RPMI8226 (cell line): ENCODE measurements at regions not wholly inside any gene's neighbourhood (a gene's known extent, or its start where the extent isn't known, plus 50 kb on each side); places are given as distances from the start of the nearest gene placed in this dataset.
"Not testable (repeated sequence)": the region's sequence is repeated elsewhere in the genome, so short reads cannot be mapped to it uniquely, and the experiment has no call there.

Source experiments
- DNase-seq: peaks from one replicate; pipeline ENCODE4 v3.0.0-alpha.2; 2015

GRCh38 chr13:63843766-63844699 lies 2428.4 kb upstream of the PCDH20 start:
- no peak for DNase-seq

- no peak for DNase-seq
Measured at GRCh38 chr13:63842102-63842501, 2426.5 kb upstream of the PCDH20 start.

DNA sequence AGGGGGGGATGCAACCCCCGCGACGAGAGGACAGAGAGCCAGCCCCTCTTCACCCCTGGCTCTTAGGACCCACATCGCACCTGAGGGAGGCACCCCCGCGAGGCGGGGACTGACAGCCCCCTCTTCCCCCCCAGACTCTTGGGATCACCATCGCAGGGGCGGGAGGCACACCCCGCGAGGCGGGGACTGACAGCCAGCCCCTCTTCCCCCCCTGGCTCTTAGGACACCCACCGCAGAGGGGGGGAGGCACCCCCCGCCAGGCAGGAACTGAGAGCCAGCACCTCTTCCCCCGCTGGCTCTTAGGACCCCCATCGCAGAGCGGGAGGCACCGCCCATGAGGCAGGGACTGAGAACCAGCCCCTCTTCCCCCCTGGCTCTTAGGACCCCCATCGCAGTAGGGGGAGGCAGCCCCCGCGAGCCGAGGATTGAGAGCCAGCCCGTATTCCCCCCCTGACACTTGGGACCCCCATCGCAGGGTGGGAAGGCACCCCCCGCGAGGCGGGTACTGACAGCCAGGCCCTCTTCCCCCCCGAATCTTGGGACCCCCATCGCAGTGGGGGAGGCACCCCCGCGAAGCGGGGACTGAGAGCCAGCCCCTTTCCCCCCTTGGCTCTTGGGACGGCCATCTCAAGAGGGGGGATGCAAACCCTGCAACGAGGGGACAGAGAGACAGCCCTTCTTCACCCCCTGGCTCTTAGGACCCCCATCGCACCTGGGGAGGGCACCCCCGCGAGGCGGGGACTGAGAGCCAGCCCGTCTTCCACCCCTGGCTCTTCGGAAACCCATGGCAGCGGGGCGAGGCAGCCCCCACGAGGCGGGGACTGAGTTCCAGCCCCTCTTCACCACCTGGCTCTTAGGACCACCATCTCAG lies 2425.1 kb upstream of the PCDH20 start:
- DNase-seq: no peak

DNA sequence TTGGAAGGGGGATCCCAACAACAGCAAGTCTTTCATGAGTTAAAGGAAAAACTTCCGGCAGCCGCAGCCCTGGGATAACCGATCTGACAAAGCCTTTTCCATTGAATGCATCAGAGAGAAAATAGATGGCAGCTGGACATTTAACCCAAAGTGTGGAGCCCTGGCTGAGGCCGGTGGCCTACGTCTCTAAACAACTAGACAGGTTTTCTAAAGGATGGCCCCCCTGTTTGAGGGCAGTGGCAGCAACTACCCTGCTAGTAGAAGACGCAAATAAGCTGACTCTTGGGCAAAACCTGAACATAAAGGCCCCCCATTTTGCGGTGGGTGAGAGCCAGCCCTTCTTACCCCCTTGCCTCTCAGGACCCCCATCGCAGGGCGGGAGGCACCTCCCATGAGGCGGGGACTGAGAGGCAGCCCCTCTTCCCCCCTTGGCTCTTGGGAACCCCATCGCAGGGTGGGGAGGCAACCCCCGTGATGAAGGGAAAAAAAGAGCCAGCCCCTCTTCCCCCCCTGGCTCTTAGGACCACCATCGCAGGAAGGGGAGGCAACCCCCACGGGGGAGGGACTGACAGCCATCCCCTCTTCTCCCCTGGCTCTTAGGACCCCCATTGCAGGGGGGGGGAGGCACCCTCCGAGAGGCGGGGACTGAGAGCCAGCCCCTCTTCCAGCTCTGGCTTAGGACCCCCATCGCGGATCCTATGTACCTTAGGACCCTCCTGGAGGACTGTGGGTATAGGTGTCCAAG lies 2422.9 kb upstream of the PCDH20 start:
- DNase-seq: no peak

DNA sequence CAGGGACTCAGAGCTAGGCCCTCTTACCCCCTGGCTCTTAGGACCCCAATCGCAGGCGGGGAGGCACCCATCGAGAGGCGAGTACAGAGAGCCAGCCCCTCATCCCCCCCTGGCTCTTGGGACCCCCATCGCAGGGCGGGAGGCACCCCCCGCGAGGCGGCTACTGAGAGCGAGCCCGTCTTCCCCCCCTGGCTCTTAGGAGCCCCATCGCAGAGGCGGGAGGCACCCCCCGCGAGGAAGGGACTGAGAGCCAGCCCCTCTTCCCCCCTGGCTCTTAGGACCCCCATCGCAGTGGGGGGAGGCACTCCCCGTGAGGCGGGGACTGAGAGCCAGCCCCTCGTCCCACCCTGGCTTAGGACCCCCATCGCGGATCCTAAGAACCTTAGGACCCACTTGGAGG lies 2422.1 kb upstream of the PCDH20 start:
- DNase-seq: not testable (repeated sequence)

GRCh38 chr13:63829609-63830008 lies 2414.0 kb upstream of the PCDH20 start:
- not testable (repeated sequence) for DNase-seq

- DNase-seq: not testable (repeated sequence)
Measured at GRCh38 chr13:63821785-63822184, 2406.1 kb upstream of the PCDH20 start.

DNA sequence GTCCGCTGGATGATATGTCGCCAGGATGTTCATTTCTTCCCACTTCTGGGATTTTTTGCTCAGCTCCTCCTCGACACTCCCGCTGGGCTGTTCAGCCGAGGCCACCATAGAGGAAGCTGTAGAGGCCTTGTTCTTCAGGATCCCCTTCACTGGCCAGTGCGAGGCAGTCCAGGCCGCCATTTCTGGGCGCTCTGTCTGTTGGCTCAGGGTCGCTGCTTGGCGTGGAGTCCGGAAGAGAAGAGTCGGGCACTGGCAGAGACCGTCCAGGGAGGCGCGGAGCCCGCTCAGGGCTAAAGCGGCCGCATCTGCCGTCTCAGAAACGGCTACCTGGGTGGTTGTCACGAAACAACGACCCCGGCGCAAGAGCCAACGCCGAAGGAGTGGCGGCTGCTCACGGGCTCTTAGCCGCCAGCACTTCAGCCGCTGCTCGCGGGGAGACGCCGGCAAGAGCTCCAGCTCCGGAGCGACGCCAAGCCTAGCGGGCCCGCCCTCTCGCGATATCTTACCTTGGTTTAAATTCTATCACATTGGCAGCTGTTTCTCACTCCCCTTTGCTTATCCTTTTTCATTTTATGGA lies 2395.9 kb upstream of the PCDH20 start:
- not testable (repeated sequence) for DNase-seq

DNA sequence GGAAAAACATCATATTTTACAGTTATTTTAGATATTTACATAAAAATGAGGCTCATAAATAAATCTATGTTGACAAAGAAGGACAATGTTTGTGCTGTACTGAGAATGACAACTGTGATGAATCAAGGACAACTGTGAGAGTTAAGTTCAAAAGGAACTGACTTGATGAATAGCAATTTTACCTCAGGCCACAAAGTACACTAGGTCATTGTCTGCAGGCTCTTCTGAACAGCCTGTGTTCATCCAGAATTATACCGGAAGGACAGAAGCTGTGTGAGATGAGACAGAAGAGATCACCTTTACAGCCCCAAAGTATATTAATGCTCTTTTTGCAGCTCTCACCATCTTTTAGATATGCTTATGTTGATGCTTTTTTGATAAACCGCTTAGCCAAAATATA lies 2375.5 kb upstream of the PCDH20 start:
- not testable (repeated sequence) for DNase-seq

- DNase-seq: no peak
Measured at GRCh38 chr13:63774133-63774532, 2358.5 kb upstream of the PCDH20 start.

DNA sequence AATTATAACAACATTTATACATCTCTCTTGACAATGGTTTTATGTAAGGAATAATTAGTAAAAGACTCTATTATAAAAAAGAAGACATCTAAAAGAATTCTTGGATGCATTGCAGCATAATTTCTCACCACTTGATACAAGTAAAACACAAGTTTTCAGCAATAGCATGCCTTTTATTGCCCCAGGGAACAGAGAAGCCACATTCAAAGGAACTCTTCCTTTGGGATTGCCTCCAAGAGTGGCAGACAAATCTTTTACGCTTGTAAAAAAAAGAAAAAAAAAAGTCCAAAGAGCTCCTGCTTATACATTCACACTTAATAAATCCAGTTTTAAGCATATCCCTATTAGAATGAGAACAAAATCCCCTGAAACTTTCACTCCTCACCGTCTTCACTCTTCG lies 2357.8 kb upstream of the PCDH20 start:
- no peak for DNase-seq

DNA sequence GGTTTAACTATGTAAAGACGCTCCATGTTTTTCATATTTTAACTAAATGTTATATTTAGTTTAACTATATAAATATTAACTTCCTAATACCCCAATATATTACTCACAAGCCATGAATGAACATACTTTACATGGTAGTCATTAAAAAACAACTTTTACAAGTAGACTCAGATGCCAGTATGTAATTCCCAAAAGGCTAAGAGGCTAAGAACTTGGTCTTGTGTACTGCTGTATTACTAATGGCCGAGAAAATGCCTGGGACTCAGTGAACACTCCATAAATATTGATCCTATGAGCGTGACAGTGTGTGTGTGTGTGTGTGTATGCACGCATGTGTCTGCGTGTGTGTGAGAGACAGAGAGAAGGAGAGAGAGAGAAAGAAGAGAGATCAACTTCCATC lies 2342.0 kb upstream of the PCDH20 start:
- DNase-seq: not testable (repeated sequence)

DNA sequence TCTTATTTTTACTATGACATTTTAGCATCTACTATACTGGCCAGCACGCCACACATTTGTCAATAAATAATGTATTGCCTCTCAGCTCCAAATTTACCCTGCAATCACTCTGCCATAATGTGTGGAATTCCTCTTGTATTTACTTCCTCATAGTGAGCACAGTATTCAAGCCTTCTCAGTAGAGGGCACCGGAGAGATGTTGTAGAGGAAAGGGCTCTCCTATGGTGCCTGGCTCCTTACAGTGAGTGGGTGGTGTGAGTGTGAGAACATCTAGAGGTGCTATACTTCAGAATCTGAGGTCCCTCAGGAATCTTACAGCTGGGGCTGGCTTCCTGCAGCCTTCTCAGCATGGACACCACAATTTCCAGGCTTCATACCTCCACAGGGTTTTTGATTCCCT lies 2334.2 kb upstream of the PCDH20 start:
- DNase-seq: not testable (repeated sequence)

DNA sequence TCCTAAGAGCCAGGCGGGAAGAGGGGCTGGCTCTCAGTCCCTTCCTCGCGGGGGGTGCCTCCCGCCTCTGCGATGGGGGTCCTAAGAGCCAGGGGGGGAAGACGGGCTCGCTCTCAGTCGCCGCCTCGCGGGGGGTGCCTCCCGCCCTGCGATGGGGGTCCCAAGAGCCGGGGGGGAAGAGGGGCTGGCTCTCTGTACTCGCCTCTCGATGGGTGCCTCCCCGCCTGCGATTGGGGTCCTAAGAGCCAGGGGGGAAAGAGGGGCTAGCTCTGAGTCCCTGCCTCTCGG lies 2326.1 kb upstream of the PCDH20 start:
- not testable (repeated sequence) for DNase-seq

GRCh38 chr13:63741029-63741813 lies 2325.6 kb upstream of the PCDH20 start:
- DNase-seq: no peak

DNA sequence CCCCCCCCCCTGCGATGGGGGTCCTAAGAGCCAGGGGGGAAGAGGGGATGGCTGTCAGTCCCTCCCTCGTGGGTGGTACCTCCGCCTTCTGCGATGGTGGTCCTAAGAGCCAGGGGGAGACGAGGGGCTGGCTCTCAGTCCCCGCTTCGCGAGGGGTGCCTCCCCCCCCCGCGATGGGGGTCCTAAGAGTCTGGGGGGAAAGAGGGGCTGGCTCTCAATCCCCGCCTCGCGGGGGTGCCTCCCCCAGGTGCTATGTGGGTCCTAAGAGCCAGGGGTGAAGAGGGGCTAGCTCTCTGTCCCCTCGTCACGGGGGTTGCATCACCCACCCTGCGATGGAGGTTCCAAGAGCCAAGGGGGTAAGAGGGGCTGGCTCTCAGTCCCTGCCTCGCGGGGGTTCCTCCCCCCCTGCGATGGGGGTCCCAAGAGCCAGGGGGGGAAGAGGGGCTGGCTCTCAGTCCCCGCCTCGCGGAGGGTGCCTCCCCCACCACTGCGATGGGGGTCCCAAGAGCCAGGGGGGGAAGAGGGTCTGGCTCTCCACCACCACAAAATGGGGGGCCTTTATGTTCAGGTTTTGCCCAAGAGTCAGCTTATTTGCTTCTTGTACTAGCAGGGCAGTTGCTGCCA lies 2323.6 kb upstream of the PCDH20 start:
- not testable (repeated sequence) for DNase-seq

DNA sequence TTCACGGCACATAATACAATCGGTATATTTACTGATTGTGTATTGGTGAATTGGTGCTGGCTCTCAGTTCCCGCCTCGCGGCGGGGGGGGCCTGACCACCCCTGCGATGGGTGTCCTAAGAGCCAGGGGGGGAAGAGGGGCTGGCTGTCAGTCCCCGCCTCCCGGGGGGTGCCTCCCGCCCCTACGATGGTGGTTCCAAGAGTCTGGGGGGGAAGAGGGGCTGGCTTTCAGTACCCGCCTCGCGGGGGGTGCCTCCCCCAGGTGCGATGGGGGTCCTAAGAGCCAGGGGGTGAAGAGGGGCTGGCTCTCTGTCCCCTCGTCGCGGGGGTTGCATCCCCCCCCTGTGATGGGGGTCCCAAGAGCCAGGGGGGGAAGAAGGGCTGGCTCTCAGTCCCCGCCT lies 2321.8 kb upstream of the PCDH20 start:
- DNase-seq: no peak

- DNase-seq: no peak
Measured at GRCh38 chr13:63731896-63732295, 2316.2 kb upstream of the PCDH20 start.

- not testable (repeated sequence) for DNase-seq
Measured at GRCh38 chr13:63712159-63712558, 2296.5 kb upstream of the PCDH20 start.

- DNase-seq: no peak
Measured at GRCh38 chr13:63706751-63707150, 2291.1 kb upstream of the PCDH20 start.

GRCh38 chr13:63704521-63704920 lies 2288.9 kb upstream of the PCDH20 start:
- DNase-seq: no peak

- no peak for DNase-seq
Measured at GRCh38 chr13:63700350-63700749, 2284.7 kb upstream of the PCDH20 start.
